B cell (primary cell): ENCODE measurements at regions not wholly inside any gene's neighbourhood (a gene's known extent, or its start where the extent isn't known, plus 50 kb on each side); places are given as distances from the start of the nearest gene placed in this dataset.

ENCODE experiments used
- EZH2 ChIP-seq: IDR thresholded peaks from 2 replicates; pipeline ENCODE4 v1.6.1; 2012; ENCODE audit warnings: borderline replicate concordance, low read depth, mild to moderate bottlenecking, moderate library complexity, low read length; ENCODE audit not compliant: insufficient read depth, poor library complexity, severe bottlenecking
- TF ChIP-seq, protein P1 (sequence below): fragments of 200-600 bp; IDR thresholded peaks from one replicate; pipeline ENCODE4 v1.8.0; 2022; ENCODE audit warnings: antibody characterized with exemption, mild to moderate bottlenecking

- TF ChIP-seq, protein P1, sequence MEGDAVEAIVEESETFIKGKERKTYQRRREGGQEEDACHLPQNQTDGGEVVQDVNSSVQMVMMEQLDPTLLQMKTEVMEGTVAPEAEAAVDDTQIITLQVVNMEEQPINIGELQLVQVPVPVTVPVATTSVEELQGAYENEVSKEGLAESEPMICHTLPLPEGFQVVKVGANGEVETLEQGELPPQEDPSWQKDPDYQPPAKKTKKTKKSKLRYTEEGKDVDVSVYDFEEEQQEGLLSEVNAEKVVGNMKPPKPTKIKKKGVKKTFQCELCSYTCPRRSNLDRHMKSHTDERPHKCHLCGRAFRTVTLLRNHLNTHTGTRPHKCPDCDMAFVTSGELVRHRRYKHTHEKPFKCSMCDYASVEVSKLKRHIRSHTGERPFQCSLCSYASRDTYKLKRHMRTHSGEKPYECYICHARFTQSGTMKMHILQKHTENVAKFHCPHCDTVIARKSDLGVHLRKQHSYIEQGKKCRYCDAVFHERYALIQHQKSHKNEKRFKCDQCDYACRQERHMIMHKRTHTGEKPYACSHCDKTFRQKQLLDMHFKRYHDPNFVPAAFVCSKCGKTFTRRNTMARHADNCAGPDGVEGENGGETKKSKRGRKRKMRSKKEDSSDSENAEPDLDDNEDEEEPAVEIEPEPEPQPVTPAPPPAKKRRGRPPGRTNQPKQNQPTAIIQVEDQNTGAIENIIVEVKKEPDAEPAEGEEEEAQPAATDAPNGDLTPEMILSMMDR = no peak
- no peak for TF ChIP-seq EZH2
These were observed 165.3 kb upstream of the RPS6KA3 start for GRCh38 chrX:20432048-20432447.
